Spinal cord (tissue), 9 donors: ENCODE measurements at regions not wholly inside any gene's neighbourhood (a gene's known extent, or its start where the extent isn't known, plus 50 kb on each side); places are given as distances from the start of the nearest gene placed in this dataset.

Experiments
- DNase-seq, 6 donors: peaks; one replicate each; pipeline versions ENCODE4 v3.0.0 to v3.0.0-alpha.2; 2013 to 2015; ENCODE audit warnings: low spot score in 6 of 6, low read depth in 4 of 6
- H3K27ac ChIP-seq: one replicate; pipeline ENCODE4 v1.5.1; 2013; ENCODE audit warnings: low read depth, low read length, control low read depth
- H3K27me3 ChIP-seq: one replicate; pipeline ENCODE4 v1.6.1; 2013; ENCODE audit warnings: low read length; ENCODE audit not compliant: control insufficient read depth, insufficient read depth
- H3K36me3 ChIP-seq: one replicate; pipeline ENCODE4 v1.6.1; 2013; ENCODE audit warnings: low read length; ENCODE audit not compliant: control insufficient read depth, insufficient read depth
- H3K4me1 ChIP-seq: one replicate; pipeline ENCODE4 v1.6.1; 2013; ENCODE audit warnings: low read length; ENCODE audit not compliant: control insufficient read depth, insufficient read depth
- H3K4me3 ChIP-seq: one replicate; pipeline ENCODE4 v1.5.1; 2013; ENCODE audit warnings: low read depth, low read length, control low read depth
- H3K9me3 ChIP-seq: one replicate; pipeline ENCODE4 v1.6.1; 2013; ENCODE audit warnings: low read length; ENCODE audit not compliant: control insufficient read depth, insufficient read depth
- WGBS: methylation state at CpG from one replicate; pipeline ENCODE4 v1.1.5; 2013; ENCODE audit warnings: missing lambda C conversion rate; ENCODE audit not compliant: insufficient coverage; 5-methylcytosine and 5-hydroxymethylcytosine counted together
- donor health status: healthy.

DNA sequence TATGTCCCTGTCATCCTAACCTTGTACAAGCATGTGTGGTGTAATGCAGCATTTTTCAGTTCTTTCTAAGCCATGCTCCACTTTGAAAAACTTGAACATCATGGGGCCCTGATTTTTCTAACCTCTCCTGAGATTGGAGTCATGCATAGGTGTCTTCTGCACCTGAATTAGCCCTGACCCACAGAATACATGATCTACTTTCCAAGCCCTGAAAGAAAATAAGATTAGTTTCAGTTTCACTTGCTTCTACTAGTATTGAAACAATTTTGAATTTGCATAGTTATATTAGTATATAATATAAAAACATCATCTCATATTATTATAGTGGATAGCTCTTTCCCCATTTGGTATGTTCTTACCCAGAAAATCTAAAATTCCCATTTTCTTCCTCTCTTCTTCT is 178.2 kb downstream of the HS3ST1 start:
- H3K27me3 ChIP-seq = no peaks in the 10 kb centered on the region
- DNase-seq = no peak
- no peaks in the 10 kb centered on the region for H3K9me3 ChIP-seq
- no peaks in the 10 kb centered on the region for H3K4me1 ChIP-seq
- no peak overlapping the region for H3K27ac ChIP-seq
- no peak overlapping the region for H3K4me3 ChIP-seq
- no peaks in the 10 kb centered on the region for H3K36me3 ChIP-seq

DNA sequence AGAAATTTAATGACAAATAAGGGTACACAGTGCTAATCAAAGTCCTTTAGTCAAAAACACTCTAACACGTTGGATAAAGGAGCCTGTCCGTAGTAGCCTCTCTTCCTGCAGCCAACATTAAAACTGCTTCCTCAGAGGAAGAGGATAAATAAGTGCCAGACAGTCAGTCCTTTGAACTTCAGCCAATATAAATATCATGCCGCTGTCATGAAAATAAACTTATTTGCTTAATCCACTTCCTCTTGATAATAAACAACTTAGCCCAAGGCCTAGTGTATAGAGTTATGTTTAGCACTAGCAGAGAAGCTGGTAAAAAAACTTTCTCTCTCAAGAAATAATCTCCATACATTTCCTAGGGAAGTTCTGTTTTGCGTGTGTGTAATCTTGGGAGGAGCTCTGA is 196.7 kb downstream of the HS3ST1 start:
- no peaks in the 10 kb centered on the region for H3K9me3 ChIP-seq
- H3K4me1 ChIP-seq = no peaks in the 10 kb centered on the region
- 60% methylated on average over 1 of the region's 4 CpGs for WGBS
- no peaks in the 10 kb centered on the region for H3K36me3 ChIP-seq
- DNase-seq = peak in 1 of 6 donors; percentile 42
- no peak overlapping the region for H3K27ac ChIP-seq
- no peaks in the 10 kb centered on the region for H3K27me3 ChIP-seq
- no peak overlapping the region for H3K4me3 ChIP-seq

DNA sequence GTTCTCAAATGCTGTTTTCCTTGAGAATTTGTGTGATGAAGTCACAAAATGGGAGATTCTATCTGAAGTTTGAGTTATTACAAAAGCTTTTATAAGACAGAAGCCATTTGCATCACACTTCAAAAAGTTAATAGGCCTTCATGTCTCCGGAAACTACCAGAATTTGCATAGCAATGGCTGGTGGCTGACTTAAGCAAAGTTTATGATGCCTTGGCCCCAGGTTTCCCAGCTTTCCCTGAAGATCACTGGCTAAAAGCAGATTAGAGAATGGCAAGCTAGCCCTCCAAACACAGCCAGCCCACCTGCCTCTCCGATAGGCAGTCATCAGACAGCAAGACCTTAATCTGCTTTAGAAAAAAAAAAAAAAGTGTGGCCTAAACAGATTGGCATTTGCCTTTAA is 197.8 kb downstream of the HS3ST1 start:
- no peaks in the 10 kb centered on the region for H3K4me1 ChIP-seq
- H3K27ac ChIP-seq = no peak overlapping the region
- WGBS = no CpG with 5 or more reads among the region's 2 CpGs
- H3K9me3 ChIP-seq = no peaks in the 10 kb centered on the region
- H3K36me3 ChIP-seq = no peaks in the 10 kb centered on the region
- no peaks in the 10 kb centered on the region for H3K27me3 ChIP-seq
- DNase-seq = no peak
- no peak overlapping the region for H3K4me3 ChIP-seq

DNA sequence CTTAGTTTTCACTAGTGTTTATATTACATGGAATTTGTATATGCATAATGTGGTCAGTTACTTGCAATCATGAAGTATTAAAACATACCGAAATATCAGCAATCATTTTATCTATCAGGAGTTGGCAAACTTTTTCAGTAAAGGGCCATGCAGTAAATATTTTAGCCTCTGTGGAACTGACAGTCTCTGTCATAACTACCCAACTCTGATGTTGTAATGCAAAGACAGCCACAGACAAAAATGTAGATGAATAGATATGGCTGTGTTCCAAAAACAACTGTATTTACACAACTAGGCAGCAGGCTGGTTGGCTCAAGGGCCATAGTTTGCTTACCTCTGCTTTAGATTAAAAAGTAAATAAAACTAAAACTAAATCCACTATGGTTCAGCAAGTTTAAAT is 200.2 kb downstream of the HS3ST1 start:
- WGBS = no CpG with 5 or more reads among the region's 1 CpG
- no peak for DNase-seq
- H3K36me3 ChIP-seq = no peaks in the 10 kb centered on the region
- no peak overlapping the region for H3K4me3 ChIP-seq
- H3K27me3 ChIP-seq = no peaks in the 10 kb centered on the region
- no peak overlapping the region for H3K27ac ChIP-seq
- H3K4me1 ChIP-seq = peaks cover under 1% of the 10 kb centered on the region
- H3K9me3 ChIP-seq = no peaks in the 10 kb centered on the region

DNA sequence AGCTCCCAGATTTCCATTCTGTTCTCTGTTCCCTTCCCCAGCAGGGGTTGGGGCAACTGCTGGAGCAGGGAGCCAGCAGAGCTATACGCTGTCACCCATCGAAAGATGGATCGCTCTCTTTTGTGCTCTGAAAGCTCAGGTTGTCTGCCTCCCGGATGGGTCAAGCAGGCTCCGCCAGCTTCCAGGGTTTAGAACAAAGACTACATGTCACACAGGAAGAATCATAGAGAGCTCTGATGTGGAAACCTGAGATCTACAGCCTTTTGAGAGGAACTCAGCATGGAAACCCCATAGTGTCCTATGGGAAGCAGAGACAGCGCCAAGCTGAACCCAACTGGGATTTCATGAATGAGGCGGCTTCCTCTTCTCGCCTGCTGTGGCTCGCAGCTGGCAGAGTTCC is 205.4 kb downstream of the HS3ST1 start:
- H3K36me3 ChIP-seq = no peaks in the 10 kb centered on the region
- DNase-seq = peak; percentile 33 to 89 (median 62)
- H3K27me3 ChIP-seq = no peaks in the 10 kb centered on the region
- no peaks in the 10 kb centered on the region for H3K9me3 ChIP-seq
- H3K4me1 ChIP-seq = peaks cover 7% of the 10 kb centered on the region
- 43% methylated on average over 6 of the region's 9 CpGs for WGBS
- no peak overlapping the region for H3K27ac ChIP-seq
- H3K4me3 ChIP-seq = no peak overlapping the region

DNA sequence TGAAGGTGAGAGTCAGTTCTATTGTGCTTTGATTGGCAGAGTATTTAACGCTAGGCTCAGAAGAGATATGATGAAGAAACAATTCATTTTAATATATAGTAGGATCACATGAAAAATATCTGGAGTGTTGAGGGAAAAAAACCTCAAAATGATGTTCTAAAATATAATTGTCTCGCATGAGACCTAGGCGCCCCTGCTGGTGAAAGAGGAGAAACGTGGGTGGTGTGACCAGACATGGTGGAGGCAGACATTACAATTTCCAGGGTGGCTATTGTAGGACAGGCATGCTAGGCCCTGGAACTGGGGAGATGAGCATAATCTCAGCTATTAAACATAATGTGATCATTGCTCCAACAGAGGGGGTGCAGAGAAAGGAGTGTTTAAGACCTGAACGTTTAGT is 210.0 kb downstream of the HS3ST1 start:
- 80% methylated on average over 4 of the region's 5 CpGs for WGBS
- Histone ChIP-seq H3K4me1 (peaks cover 7% of the 10 kb centered on the region), H3K27ac (no peak overlapping the region), H3K9me3 (no peaks in the 10 kb centered on the region), H3K36me3 (no peaks in the 10 kb centered on the region), H3K27me3 (no peaks in the 10 kb centered on the region), H3K4me3 (no peak overlapping the region)
- no peak for DNase-seq

DNA sequence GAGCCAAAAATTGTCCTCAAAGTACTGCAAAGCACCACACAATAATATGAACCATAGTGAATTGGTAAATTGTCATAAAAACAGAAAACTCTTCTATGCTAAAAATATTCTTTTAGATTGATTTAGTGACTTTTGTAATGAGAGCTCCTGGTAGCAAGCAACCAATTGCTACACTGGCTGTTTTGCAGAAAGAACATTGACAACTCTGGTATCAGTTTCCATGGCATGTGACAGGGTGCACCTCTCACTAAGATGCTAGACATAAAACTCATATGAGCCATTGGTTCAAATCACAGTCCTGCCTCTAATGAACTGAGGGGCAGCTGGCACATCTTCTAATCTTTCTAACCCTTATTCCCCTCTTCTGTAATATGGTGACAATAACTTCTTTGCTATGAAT is 212.2 kb downstream of the HS3ST1 start:
- no peaks in the 10 kb centered on the region for H3K36me3 ChIP-seq
- no peaks in the 10 kb centered on the region for H3K27me3 ChIP-seq
- no peak overlapping the region for H3K27ac ChIP-seq
- H3K9me3 ChIP-seq = no peaks in the 10 kb centered on the region
- H3K4me1 ChIP-seq = no peaks in the 10 kb centered on the region
- no peak for DNase-seq
- no peak overlapping the region for H3K4me3 ChIP-seq

DNA sequence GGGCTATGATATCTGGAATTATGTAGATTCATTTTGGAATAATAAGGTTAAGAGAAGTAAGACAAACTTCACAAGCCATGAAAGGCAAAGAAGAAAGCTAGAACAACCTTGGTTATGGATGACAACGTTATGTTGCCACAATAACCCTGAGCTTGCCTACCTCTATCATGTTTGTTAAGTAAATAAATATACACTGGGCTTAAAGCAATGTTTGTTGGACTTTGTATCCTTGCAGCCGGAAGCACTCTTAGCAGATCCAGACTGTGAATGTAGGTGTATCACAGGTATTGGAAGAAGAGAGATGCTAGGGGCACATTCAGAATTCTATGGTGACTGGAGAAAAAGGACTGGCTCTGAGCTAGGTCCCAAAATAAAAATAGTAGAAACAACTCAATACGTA is 214.4 kb downstream of the HS3ST1 start:
- whole genome bisulfite sequencing = no CpG with 5 or more reads among the region's 3 CpGs

DNA sequence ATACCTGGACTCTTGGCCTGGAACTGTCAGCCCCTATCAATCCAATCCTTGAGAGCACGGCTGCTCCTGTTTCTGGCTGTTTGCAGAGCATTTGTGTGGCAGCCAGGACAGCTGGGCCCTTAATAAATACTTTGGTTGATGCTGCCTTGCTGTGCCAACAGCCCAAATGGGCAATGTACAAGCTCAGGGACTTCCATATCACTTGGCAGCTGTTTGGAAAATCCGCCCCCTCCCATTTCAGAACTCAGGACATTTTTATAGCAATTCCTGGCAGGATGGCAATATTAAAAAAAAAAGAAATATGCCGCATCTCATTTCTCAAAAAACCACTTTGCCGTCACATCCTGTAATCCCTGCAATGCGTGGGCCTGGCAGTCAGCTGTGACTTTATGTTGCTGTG is 218.9 kb downstream of the HS3ST1 start:
- Histone ChIP-seq H3K4me3 (no peak overlapping the region), H3K9me3 (peaks cover 2% of the 10 kb centered on the region), H3K27ac (no peak overlapping the region), H3K27me3 (no peaks in the 10 kb centered on the region), H3K36me3 (no peaks in the 10 kb centered on the region), H3K4me1 (no peaks in the 10 kb centered on the region)
- 25% methylated on average over 1 of the region's 5 CpGs for WGBS
- peak in 2 of 6 donors; percentile 40 to 78 for DNase-seq

More for the DNA sequence above, 214.4 kb downstream of the HS3ST1 start:
- no peaks in the 10 kb centered on the region for H3K4me1 ChIP-seq
- H3K27me3 ChIP-seq = no peaks in the 10 kb centered on the region
- no peak overlapping the region for H3K27ac ChIP-seq
- no peak for DNase-seq
- no peaks in the 10 kb centered on the region for H3K36me3 ChIP-seq
- H3K4me3 ChIP-seq = no peak overlapping the region
- H3K9me3 ChIP-seq = no peaks in the 10 kb centered on the region

DNA sequence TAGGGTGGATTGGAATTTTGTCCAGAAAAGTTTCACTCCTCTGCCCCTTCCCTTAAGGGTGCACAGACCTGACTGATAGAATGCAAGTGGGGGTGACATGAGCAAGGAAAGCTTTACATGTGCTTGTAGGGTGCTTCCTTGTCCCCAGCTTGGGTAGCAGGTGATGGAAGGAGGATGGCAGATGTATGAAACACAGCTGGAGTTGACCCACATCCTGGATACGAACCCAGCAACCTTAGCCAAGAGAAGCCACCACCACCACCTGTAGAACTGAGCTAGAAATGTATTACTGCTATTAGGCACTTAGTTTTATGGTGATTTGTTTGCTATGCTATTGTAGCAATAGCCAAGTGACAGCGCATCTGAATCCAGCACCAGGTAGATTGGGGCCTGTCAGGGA is 227.4 kb downstream of the HS3ST1 start:
- no peaks in the 10 kb centered on the region for H3K27me3 ChIP-seq
- no peak overlapping the region for H3K27ac ChIP-seq
- H3K36me3 ChIP-seq = no peaks in the 10 kb centered on the region
- no peaks in the 10 kb centered on the region for H3K9me3 ChIP-seq
- WGBS = 100% methylated on average over 1 of the region's 2 CpGs
- no peak overlapping the region for H3K4me3 ChIP-seq
- DNase-seq = no peak
- no peaks in the 10 kb centered on the region for H3K4me1 ChIP-seq
